Motor neuron (in vitro differentiated cells): ENCODE measurements at regions not wholly inside any gene's neighbourhood (a gene's known extent, or its start where the extent isn't known, plus 50 kb on each side); places are given as distances from the start of the nearest gene placed in this dataset.
A peak's percentile ranks its signal among the peaks of the same experiment; 100 is the strongest.
"Not testable (repeated sequence)": the region's sequence is repeated elsewhere in the genome, so short reads cannot be mapped to it uniquely, and the experiment has no call there.

Experiments
- ATAC-seq, 8 experiments: fragments of 200-7000 bp; cut with Tn5 transposase; replicated peaks in 6 of 8; 2 replicates each; pipeline ENCODE4 v1.8.0; 2021; ENCODE audit warnings: mild to moderate bottlenecking in 8 of 8, moderate library complexity in 8 of 8
- H3K27ac ChIP-seq, 2 donors: fragments of 250-450 bp; sonication (Bioruptor Pico); 2 replicates each; pipeline ENCODE4 v1.9.0; 2021; ENCODE audit warnings: antibody characterized with exemption in 2 of 2, mild to moderate bottlenecking in 2 of 2, moderate library complexity in 1 of 2
- H3K4me1 ChIP-seq, 2 donors: fragments of 250-450 bp; sonication (Bioruptor Pico); replicated peaks in 1 of 2; 2 replicates each; pipeline ENCODE4 v1.6.1; 2021; ENCODE audit warnings: antibody characterized with exemption in 2 of 2, mild to moderate bottlenecking in 2 of 2, moderate library complexity in 1 of 2
- H3K4me3 ChIP-seq, 5 donors: fragments of 250-450 bp; sonication (Bioruptor Pico); 2 replicates each; pipeline ENCODE4 v1.9.0; 2021; ENCODE audit warnings: antibody characterized with exemption in 5 of 5, mild to moderate bottlenecking in 5 of 5, moderate library complexity in 4 of 5
- WGBS, 10 experiments: fragments of 450-650 bp; shearing (Covaris generic); methylation state at CpG; one replicate each; pipeline ENCODE4 v1.0.0; 2022; 5-methylcytosine and 5-hydroxymethylcytosine counted together
- in situ Hi-C, 9 experiments: fragments of 400-800 bp; cut with MboI; loops; one replicate each; pipeline ENCODE4 v1.15.0; 2021; ENCODE audit warnings: low sequenced_read_pairs in 9 of 9, low pct_unique_long_range_greater_than_20kb in 2 of 9; ENCODE audit not compliant: unreplicated experiment in 9 of 9

- in situ Hi-C loops, result loop anchor here in 3 of 9 experiments (25.0 kb wide), 2 partner anchors 242 to 267 kb away; no protein-coding TSS in a partner anchor
These were observed 80.7 kb upstream of the ELOVL5 start for GRCh38 chr6:53429401-53429800.

GRCh38 chr6:53428886-53429285 is 80.1 kb upstream of the ELOVL5 start:
- no peak for ATAC-seq
- in situ Hi-C loops, result loop anchor here in 3 of 9 experiments (25.0 kb wide), 2 partner anchors 242 to 267 kb away; no protein-coding TSS in a partner anchor
- H3K4me1 ChIP-seq, result peaks cover 7 to 21% of the 10 kb centered on the region in 2 donors
- no peak overlapping the region for H3K27ac ChIP-seq
- no peak overlapping the region for H3K4me3 ChIP-seq
- WGBS, 10 experiments, result 0 to 100% (median 87%) methylated on average over 1 of the region's 1 CpG; no CpG with 5 or more reads in 2 of the 10 experiments

More at GRCh38 chr6:53429401-53429800, 80.7 kb upstream of the ELOVL5 start:
- Histone ChIP-seq H3K4me1 (peaks cover 7 to 21% of the 10 kb centered on the region in 2 donors), H3K27ac (no peak overlapping the region), H3K4me3 (no peak overlapping the region)
- ATAC-seq, result no peak

- no peak overlapping the region for H3K4me3 ChIP-seq
- in situ Hi-C loops, result loop anchor here in 3 of 9 experiments (25.0 kb wide), 2 partner anchors 239 to 264 kb away; no protein-coding TSS in a partner anchor
These were observed 78.0 kb upstream of the ELOVL5 start for GRCh38 chr6:53426667-53427270.

GRCh38 chr6:53426117-53426516 is 77.4 kb upstream of the ELOVL5 start:
- 88 to 100% (median 97%) methylated on average over 3 of the region's 3 CpGs for WGBS, 10 experiments
- Histone ChIP-seq H3K27ac (no peak overlapping the region), H3K4me1 (peaks cover 0 to 3% of the 10 kb centered on the region in 2 donors), H3K4me3 (no peak overlapping the region)
- in situ Hi-C loops, result loop anchor here in 3 of 9 experiments (25.0 kb wide), 2 partner anchors 239 to 264 kb away; no protein-coding TSS in a partner anchor
- no peak for ATAC-seq

More at GRCh38 chr6:53426667-53427270, 78.0 kb upstream of the ELOVL5 start:
- WGBS, 10 experiments, result 80 to 100% (median 98%) methylated on average over 2 to 3 of the region's 4 CpGs; no CpG with 5 or more reads in 4 of the 10 experiments
- ATAC-seq, result no peak
- Histone ChIP-seq H3K27ac (no peak overlapping the region), H3K4me1 (peaks cover 3% of the 10 kb centered on the region in 2 donors)

GRCh38 chr6:53424976-53425718 is 76.4 kb upstream of the ELOVL5 start:
- ATAC-seq, result no peak
- Histone ChIP-seq H3K4me3 (no peak overlapping the region), H3K27ac (no peak overlapping the region), H3K4me1 (peaks cover 0 to 3% of the 10 kb centered on the region in 2 donors)
- in situ Hi-C loops, result loop anchor here in 3 of 9 experiments (25.0 kb wide), 2 partner anchors 238 to 263 kb away; no protein-coding TSS in a partner anchor
- WGBS, 10 experiments, result 53 to 100% (median 91%) methylated on average over 1 to 8 of the region's 9 CpGs

- ATAC-seq, result no peak
- H3K4me1 ChIP-seq, result peaks cover 0 to 3% of the 10 kb centered on the region in 2 donors
- in situ Hi-C loops, result no loop called here
These were observed 75.5 kb upstream of the ELOVL5 start for GRCh38 chr6:53424300-53424699.

GRCh38 chr6:53423560-53423959 is 74.8 kb upstream of the ELOVL5 start:
- H3K4me1 ChIP-seq, ATAC-seq, H3K27ac ChIP-seq, in situ Hi-C loops, H3K4me3 ChIP-seq: not testable (repeated sequence)

More at GRCh38 chr6:53424300-53424699, 75.5 kb upstream of the ELOVL5 start:
- Histone ChIP-seq H3K27ac (no peak overlapping the region), H3K4me3 (no peak overlapping the region)

GRCh38 chr6:53419026-53419425 is 70.3 kb upstream of the ELOVL5 start:
- no peak overlapping the region for H3K4me3 ChIP-seq
- in situ Hi-C loops, result no loop called here
- no peak for ATAC-seq
- 33 to 83% (median 54%) methylated on average over 1 of the region's 1 CpG; no CpG with 5 or more reads in 6 of the 10 experiments for WGBS, 10 experiments
- H3K4me1 ChIP-seq, result no peaks in the 10 kb centered on the region
- no peak overlapping the region for H3K27ac ChIP-seq

- in situ Hi-C loops, result no loop called here
- no peak overlapping the region for H3K4me3 ChIP-seq
- no peaks in the 10 kb centered on the region for H3K4me1 ChIP-seq
- WGBS, 10 experiments, result 0 to 100% (median 56%) methylated on average over 1 to 2 of the region's 2 CpGs; no CpG with 5 or more reads in 2 of the 10 experiments
- ATAC-seq, result no peak
- H3K27ac ChIP-seq, result no peak overlapping the region
These were observed 69.5 kb upstream of the ELOVL5 start for GRCh38 chr6:53418288-53418687.

GRCh38 chr6:53417141-53417540 is 68.4 kb upstream of the ELOVL5 start:
- no peak overlapping the region for H3K4me3 ChIP-seq
- 0 to 100% (median 84%) methylated on average over 1 of the region's 1 CpG; no CpG with 5 or more reads in 6 of the 10 experiments for WGBS, 10 experiments
- H3K4me1 ChIP-seq, result no peaks in the 10 kb centered on the region
- no peak for ATAC-seq
- no peak overlapping the region for H3K27ac ChIP-seq
- in situ Hi-C loops, result no loop called here

- no peaks in the 10 kb centered on the region for H3K4me1 ChIP-seq
- 17 to 93% (median 80%) methylated on average over 1 to 4 of the region's 4 CpGs; no CpG with 5 or more reads in 3 of the 10 experiments for WGBS, 10 experiments
- no peak overlapping the region for H3K4me3 ChIP-seq
- no peak overlapping the region for H3K27ac ChIP-seq
- ATAC-seq, result no peak
- in situ Hi-C loops, result no loop called here
These were observed 64.6 kb upstream of the ELOVL5 start for GRCh38 chr6:53413326-53413725.

- in situ Hi-C loops, result no loop called here
- peak in 2 of 8 experiments; percentile 23 to 24 for ATAC-seq
- WGBS, 10 experiments, result 0 to 100% (median 29%) methylated on average over 1 of the region's 1 CpG; no CpG with 5 or more reads in 5 of the 10 experiments
These were observed 64.0 kb upstream of the ELOVL5 start for GRCh38 chr6:53412751-53413150.

GRCh38 chr6:53412021-53412715 is 63.4 kb upstream of the ELOVL5 start:
- 28 to 100% (median 89%) methylated on average over 1 to 5 of the region's 5 CpGs for WGBS, 10 experiments

More at GRCh38 chr6:53412751-53413150, 64.0 kb upstream of the ELOVL5 start:
- Histone ChIP-seq H3K4me1 (no peaks in the 10 kb centered on the region), H3K27ac (no peak overlapping the region), H3K4me3 (no peak overlapping the region)

More at GRCh38 chr6:53412021-53412715, 63.4 kb upstream of the ELOVL5 start:
- ATAC-seq, result no peak
- Histone ChIP-seq H3K4me3 (no peak overlapping the region), H3K4me1 (no peaks in the 10 kb centered on the region), H3K27ac (no peak overlapping the region)
- in situ Hi-C loops, result no loop called here
